ENCODE measurements at regions not wholly inside any gene's neighbourhood (a gene's known extent, or its start where the extent isn't known, plus 50 kb on each side); places are given as distances from the start of the nearest gene placed in this dataset.
"Not testable (repeated sequence)": the region's sequence is repeated elsewhere in the genome, so short reads cannot be mapped to it uniquely, and the experiment has no call there.

DNA sequence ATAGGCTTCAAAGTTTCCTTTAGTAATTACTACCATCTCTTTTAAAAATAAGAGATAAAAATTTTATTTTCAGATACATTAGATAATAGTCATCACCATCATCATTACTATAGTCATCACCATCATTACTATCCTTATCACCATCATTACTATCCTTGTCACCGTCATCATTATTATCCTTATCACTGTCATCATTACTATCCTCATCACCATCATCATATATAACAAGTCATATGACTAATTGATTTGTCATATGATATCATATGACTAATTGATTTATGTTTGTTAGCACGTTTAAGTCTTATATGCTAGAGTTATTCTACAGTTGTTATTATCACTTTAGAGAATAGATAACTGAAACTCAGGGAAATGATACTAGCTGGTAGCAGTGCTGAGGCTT is 382.1 kb upstream of the CDH18 start:
- no peak for DNase-seq

GRCh38 chr5:20369518-20369885 is 381.5 kb upstream of the CDH18 start:
- no peak for DNase-seq

DNA sequence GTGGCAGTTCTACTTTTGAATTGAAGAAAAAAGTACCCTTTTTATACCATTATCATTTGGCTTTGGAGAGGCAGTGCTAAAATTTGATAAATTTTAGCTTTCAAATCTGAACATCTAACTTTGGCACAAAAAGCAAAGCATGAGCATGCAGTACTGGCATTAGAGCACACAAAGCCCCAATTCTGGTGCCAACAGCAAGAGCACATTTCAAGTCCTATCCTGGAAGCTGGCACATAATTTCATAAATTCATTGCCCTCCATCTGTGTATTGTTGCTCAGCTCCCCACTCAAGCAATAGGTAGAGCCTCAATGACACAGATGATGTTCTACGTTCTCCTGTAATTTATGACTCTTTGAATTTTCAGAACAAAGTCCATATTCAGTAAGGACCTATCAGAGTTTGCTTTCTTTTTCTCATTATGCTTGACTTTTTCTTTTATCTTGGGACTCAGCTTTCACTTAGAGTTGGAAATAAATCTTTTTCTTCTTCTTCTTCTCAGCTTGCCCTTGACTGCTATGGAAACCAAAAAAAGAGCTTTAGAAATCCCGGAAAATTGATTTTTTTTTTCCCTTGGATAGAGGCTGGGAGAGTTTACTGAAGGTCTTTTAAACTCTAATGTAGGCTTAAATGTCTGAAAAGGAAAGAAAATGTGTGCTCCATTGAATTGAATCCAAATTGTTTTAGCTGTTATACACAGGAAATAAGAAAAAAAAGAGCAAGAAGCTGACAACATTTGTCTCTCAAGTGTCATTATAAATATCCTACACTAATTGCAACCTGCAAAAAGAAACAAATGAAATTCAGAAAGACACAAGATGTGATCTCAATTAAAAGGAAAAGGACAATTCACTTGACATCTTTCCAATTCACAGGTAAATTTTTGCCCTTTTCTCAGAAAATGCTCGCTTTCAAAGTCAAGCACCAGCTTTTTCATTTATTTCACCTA is 380.8 kb upstream of the CDH18 start:
- DNase-seq, result no peak

DNA sequence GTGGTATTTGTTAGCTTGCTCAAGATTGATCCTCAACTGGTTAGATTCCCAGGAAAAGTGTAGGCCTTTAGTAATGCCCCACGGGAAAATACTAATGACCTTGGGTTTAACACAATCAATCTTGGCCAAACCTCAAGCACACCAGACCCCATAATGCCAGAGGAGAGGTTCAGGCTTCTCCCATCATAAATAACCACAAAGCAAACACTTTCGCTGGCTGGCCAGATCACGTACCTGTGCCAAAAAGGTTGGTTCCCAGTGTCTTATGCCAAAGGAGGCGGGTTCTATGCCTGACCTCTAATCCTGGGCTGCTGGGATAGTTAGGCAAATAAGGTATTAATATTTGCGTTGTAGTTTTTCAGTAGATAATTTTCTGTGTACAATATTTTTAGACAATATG is 379.2 kb upstream of the CDH18 start:
- no peak for DNase-seq

- peak; percentile 99 for DNase-seq
Measured at GRCh38 chr5:20360263-20360662, 372.3 kb upstream of the CDH18 start.

DNA sequence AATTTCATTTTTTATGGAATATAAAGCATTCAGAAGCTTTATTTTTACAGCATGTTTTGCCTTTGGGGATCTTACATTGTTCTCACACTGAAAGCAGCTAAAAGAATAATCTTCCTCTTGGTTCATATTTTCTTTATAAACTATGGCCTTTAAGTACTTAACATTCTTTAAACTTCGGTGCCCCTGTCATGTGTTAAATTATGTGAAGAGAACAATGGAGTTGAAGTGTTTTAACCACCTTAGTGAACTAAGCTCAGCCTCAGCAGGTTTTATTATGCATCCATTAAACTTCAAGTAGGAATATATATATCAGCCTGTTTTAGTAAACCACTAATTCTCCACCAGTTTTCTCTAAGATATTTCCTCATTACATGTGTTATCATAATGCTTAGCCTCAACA is 371.4 kb upstream of the CDH18 start:
- peak; percentile 60 for DNase-seq

DNA sequence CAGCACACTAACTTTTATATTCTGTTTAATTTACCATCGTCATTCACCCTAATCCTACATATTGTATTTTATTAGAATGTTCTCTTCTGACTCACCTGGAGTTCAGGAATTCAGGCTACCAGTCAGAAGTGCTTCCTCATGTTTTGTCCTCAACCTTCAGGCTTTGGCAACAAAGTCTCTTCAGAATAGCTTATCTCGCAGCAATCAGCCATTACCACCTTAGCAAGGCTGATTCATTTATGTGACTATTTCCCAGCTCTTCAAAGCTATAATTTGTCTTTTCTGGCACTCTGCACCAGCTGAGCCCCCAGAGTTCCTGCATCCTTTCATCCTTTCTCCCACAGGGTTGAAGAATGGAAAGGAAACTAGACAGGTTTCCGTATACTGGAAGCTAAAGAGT is 365.5 kb upstream of the CDH18 start:
- DNase-seq, result no peak

DNA sequence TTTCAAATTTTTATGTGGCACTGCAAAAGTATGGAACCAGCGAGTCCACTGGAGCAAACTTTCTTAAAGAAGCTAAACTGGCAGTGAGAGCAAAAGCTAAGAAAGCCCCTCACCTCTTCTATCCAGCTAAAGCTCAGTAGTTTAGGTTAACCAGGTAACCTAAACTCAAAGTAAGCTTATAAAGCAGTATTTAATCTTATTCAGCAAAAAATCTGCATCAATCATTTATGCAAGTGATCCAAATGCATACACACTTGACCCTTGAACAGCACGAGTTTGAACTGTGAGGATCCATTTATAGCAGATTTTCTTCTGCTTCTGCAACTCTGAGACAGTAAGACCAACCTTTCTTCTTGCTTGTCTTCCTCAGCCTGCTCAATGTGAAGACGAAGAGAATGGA is 363.8 kb upstream of the CDH18 start:
- no peak for DNase-seq

GRCh38 chr5:20348321-20348720 is 360.3 kb upstream of the CDH18 start:
- no peak for DNase-seq

DNA sequence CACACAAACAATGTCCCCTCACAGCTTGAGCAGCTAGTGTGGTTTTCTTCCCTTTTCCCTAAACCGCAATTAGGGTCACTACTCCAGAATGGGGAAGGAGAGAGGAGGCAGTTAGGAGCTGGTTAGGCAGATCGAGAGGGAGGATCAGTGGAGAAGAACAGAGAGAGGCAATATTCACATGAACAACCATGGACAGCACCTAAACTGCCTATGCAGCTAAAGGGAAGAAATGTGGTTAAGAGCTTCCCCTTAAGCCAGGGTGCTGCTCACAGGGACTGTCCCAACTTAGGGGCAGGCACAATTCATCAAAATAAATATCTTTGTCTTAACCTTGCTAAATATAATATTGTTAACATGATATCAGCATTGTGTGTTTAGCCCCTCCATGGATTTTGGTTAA is 359.3 kb upstream of the CDH18 start:
- no peak for DNase-seq

DNA sequence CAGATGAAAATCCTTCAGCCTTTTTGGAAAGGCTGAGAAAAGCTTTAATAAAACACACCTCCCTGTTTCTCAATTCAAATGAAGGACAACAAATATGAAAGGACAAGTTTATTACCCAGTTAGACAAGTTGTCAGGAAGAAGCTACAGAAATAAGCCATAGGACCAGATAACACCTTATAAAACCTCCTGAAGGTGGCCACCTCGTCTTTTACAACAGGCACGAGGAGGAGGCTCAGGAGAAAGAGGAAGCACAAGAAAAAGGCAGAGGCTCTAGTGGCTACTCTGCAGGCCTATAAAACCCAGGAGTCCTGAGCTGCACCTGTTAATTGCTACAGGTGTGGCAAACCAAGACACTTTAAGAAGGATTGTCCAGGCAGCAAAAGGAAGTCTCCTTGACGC is 352.1 kb upstream of the CDH18 start:
- DNase-seq, result no peak

DNA sequence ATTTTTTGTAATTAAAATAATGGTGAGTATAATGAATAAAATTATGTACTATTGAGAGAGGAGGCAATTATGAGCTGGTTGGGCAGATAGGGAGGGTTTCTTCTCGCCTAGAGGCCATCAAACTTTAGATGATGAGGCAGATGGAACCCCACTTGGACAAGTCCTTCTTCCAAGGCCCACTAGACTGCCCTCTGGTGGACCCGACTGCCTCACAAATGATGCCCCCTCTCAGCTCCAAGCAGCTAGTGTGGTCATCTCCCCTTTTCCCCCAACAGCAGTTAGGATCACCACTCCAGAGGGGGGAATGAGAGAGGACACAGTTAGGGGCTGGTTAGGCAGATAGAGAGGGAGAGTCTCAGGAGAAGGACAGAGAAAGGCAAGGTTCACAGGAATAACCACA is 348.0 kb upstream of the CDH18 start:
- DNase-seq, result no peak

- no peak for DNase-seq
Measured at GRCh38 chr5:20331826-20332225, 343.8 kb upstream of the CDH18 start.

DNA sequence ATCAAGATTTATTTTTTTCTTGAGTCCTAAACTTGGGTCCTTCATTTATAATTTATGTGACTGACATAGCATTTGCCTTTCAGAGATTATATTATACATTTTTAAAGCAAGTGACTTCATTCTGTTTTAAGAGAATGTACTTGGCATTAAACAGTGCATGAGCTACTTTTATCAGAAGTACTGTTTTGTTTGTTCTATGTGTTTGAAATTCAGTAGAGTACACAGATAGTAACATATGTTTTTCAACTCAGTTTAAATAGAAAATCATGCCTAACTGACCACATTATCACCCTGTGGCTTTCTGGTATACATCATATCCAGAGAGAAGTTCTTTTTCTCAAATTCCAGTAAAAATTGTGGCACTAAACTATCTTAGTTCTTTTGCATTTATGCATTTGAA is 335.3 kb upstream of the CDH18 start:
- DNase-seq, result no peak

- DNase-seq, result no peak
Measured at GRCh38 chr5:20307391-20307790, 319.4 kb upstream of the CDH18 start.

DNA sequence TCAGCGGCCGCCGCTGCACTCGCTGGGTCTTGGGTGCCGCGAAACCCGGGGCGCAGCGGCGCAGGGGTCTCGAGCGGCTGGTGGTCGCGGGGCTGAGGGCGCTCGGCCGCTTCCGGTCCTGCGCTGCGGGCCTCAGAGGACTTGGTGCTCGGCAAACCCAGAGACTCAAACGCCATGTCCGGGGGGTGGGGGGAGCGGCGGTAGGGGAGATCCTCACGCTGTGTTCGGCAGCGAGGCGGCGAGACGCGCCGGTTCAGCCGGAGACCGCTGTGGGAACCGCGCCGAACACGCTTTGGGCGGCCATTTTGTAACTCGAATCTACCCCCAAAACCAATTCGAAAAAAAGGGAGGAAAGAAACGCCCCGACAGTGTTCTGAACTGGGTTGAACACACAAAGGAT is 317.5 kb upstream of the CDH18 start:
- no peak for DNase-seq

GRCh38 chr5:20304570-20304969 is 316.6 kb upstream of the CDH18 start:
- not testable (repeated sequence) for DNase-seq

DNA sequence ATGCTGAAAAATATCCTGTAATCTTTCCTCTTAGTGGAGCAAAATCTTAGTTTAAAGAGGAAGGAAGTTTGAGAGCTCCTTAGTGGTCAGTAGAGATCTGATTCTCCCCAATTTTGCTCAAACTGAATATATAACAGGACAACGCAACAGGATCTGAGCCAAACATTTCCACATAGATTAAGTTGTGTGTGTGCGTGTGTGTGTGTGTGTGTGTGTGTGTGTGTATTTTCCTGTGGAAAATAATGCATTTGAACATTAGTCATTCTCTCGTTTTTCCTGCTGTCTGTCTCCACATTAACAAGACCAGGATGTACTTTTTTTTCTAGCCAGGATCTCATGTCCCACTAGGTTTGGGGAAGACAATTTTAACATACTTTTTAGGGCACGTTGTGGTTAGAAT is 312.1 kb upstream of the CDH18 start:
- DNase-seq, result no peak

- no peak for DNase-seq
Measured at GRCh38 chr5:20294696-20295095, 306.7 kb upstream of the CDH18 start.

DNA sequence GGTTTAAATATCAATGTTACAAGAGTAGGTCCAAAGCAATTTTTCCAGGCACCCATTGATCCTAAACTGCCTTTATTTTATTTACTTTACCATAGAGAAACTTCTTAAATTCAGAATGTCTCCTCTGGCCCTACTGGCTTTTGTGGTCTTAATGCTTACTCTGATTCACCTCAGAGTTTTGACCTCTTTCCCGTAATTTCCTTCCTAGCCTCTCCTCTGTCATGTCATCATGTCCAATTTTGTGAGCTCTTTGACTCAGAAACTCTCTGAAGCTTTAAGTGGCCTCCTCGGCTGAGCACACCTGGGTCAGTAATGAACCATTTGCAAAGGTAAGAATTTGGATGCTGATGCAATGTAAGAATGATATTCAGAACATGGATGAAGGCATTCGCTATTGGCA is 303.8 kb upstream of the CDH18 start:
- DNase-seq, result no peak

DNA sequence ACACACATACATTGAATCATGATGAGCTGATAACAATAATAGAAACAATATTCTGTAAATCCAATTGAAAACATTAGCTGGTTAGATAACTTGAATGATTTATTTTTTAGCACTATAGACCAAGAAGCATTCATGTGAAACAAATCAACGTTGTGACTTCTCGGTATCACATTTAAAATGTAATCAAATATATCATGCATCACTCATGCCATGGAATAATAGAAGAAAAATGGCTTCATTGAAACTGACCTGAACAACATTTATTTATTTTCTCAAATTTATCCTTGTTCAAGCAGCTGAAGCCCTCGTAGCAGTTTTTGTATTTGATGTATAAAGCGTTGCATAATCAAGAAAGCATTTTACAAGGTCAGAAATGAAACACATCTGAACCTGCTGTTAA is 299.6 kb upstream of the CDH18 start:
- DNase-seq, result no peak

GRCh38 chr5:20286512-20286911 is 298.5 kb upstream of the CDH18 start:
- DNase-seq, result no peak

GRCh38 chr5:20276959-20277263 is 288.9 kb upstream of the CDH18 start:
- DNase-seq, result no peak

DNA sequence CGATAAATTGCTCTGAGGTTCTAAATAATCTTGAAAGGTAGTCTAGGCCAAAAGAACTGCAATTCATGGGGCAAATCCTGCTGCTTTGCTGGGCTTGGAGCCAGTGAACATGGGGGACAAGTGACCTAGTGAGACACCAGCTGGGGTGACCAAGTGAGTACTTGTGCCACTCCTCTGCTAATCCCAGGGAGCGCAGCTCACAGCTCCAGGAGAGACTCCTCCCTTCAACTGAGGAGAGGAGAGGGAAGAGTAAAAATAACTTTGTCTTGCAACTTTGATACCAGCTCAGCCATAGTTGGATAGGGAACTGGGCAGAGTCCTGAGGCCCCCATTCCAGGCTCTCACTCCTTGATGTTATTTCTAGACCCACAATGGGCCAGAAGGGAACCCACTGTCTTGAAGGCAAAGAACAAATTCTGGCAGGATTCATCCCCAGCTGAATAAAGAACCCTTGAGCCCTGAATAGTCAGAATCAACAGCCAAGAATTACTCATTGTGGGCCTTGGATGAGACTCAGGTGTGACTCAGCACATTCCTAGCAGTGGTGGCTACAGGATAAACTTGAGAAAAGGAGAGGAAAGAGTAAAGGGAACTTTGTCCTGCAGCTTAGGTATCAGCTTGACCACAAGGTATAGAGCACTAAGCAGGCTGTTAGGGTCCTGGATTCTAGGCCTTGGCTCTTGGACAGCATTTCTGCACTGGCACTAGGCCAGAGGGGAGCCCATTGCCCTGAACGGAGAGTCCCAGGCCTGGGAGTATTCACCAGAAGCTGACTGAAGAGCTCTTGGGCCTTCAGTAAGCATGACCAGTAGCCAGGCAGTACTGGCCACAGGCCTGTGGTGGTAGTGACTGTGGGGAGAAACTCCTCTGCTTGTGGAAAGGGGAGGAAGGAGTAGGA is 288.3 kb upstream of the CDH18 start:
- DNase-seq, result no peak
